LoVo (cell line): ENCODE measurements at regions not wholly inside any gene's neighbourhood (a gene's known extent, or its start where the extent isn't known, plus 50 kb on each side); places are given as distances from the start of the nearest gene placed in this dataset.

Source experiments
- DNase-seq: peaks from one replicate; pipeline ENCODE4 v3.0.0-alpha.2; 2016; ENCODE audit warnings: low spot score

- DNase-seq, result no peak
Observed at GRCh38 chr5:107216587-107216986, 454.1 kb downstream of the EFNA5 start.

- DNase-seq, result no peak
Observed at GRCh38 chr5:107215611-107216010, 455.1 kb downstream of the EFNA5 start.

GRCh38 chr5:107213025-107213424, 457.7 kb downstream of the EFNA5 start:
- no peak for DNase-seq

DNA sequence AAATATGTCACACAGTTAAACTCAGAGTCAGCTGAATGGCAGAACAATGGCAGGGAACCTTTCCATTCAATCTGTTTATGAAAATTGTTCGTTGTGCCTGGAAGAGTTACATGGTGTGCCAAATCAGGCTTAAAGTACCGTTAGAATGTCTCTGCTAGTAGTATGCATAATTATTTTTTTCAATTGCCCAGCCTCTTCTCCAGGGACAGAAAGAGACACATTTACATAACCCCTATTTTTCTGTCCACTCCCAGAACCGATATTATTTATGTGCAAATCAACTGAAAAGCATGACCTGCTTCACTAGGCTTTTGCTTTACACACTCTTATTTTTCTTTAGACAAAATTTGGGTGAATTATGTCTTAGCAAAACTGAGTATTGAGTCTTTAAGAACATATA, 459.1 kb downstream of the EFNA5 start:
- DNase-seq, result no peak

- no peak for DNase-seq
Observed at GRCh38 chr5:107208867-107209266, 461.9 kb downstream of the EFNA5 start.

- DNase-seq, result no peak
Observed at GRCh38 chr5:107204413-107204812, 466.3 kb downstream of the EFNA5 start.

DNA sequence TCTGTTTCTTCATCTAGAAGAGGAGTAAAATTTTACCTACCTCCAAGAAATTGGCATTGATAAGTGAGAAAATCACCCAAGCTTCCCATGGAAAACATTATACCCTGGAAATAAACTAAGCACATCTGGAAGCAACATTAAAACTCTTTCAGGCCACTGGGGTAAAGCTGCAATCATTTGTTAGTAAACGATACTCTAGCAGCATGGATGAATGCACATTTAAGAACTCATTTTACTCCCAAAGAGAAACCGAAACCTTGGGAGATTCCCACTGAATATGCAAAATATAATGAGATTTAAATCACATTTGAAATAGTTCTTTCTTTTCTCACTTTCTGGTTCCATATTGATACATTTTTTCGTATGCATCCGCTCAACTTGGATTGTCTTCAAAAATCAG, 467.5 kb downstream of the EFNA5 start:
- DNase-seq, result no peak

DNA sequence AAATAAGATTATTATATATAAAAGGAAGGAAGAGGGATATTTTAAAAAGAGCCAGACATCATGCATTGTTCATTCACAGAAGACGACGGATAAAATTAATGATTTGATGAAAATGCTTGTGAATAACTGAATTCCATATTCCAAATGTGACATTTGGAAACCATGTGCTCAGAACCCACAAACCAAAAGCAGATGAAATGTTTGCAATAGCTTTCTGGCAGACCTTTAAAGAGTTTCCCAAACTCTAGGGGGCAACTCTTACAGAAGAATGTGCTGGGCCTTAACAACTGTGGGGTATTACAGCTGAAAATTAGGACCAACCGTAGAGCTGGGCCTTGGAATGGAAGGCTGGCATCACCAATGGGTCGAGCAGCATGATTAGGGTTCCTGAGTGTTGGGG, 471.0 kb downstream of the EFNA5 start:
- no peak for DNase-seq

GRCh38 chr5:107196500-107197059, 474.2 kb downstream of the EFNA5 start:
- no peak for DNase-seq

GRCh38 chr5:107195890-107196395, 474.8 kb downstream of the EFNA5 start:
- no peak for DNase-seq

GRCh38 chr5:107184871-107185270, 485.9 kb downstream of the EFNA5 start:
- DNase-seq, result no peak

GRCh38 chr5:107184066-107184465, 486.7 kb downstream of the EFNA5 start:
- no peak for DNase-seq

GRCh38 chr5:107170620-107171019, 500.1 kb downstream of the EFNA5 start:
- DNase-seq, result no peak

GRCh38 chr5:107169867-107170266, 500.9 kb downstream of the EFNA5 start:
- no peak for DNase-seq

DNA sequence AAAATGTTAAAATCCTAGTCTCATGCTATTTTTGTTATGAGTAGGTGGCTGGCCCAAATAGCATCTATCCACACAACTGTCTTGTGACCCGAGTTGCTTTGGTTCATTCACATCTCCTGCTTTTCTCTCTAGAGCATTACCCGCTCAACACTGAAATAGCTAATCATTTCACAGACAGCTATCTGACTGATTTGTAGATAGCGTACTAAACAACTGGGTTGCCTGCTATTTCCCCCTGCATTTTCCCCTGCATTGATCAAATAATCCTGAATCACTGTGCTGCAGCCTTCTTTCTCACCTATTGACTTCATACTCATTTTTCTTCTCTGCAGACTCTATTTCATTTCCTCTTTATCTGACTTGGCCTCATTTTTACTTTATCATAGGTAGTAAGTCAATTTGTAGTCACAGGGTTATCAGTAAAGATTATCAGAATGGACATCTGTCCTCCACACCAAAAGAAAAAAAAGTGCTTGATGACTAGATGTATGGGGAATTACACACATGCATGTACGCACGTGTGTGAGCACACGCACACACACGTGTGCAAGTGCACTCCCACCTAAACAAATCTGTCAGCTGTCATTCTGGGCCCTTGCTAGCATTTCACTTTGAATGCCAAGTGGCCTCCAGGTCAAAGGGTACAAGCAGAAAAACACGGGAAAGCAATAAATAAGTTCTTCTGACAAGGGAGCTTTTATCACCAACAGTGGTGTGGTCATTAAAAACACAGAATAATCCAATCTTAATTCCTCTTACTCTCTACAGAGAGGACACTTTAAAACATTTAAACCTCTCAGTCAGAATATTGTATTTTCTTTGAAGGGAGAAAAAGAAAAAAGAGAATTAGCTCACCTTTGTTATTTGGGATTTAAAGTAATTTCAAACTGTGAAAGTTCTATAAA, 501.6 kb downstream of the EFNA5 start:
- no peak for DNase-seq

DNA sequence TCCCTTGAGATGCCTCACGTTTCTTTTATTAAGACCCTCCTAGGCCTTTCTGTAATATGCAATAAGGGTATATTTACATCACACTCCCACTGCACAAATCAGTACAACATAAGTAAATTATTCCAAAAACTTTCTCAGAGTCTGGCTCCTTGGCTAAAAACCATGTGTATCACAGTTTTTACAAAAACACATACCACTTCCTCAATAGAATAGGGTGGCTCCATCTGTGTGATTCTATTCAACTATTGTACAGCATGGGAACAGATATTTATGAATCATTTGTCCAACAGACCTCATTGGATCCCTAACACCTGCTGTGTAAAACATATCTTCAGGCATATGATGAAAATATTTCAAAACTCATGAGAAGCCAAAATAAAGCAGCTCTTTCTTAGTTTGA, 502.7 kb downstream of the EFNA5 start:
- no peak for DNase-seq

DNA sequence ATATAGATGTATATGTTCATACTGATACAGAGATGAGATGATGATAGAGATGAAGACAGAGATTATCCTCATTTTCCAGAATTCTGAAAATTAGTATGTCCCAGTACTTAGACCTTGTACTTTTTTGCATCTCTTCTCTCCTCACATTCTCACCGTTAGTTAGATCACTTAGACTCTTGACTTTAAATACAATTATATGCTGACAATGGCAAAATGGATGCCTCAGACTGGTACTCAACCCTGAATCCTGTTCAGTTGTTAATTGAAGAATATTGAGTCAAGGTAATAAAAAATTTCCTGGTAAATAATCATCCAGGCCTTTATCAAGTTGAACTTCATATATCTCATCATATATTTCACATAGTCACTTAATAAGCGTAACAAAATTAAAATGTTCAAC, 505.4 kb downstream of the EFNA5 start:
- DNase-seq, result no peak

DNA sequence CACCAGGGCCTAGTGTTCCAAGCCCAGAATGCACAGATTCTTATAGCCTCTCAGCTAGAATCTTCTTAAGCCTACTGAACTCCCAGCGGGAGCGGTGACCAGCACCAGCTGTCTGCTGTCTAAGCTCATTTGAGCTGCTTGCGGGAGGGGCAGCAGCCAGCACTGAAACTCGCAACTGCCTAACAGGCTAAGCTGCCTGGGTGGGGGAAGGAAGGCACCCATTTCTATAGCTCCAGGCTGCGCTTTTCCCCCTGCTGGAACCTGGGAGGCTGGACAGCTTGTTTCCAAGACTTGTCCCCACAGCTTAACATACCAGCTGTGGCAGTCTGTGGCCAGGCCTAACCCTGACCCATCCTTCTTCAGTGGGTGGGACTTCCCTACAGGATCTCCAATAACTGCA, 512.9 kb downstream of the EFNA5 start:
- DNase-seq, result no peak

DNA sequence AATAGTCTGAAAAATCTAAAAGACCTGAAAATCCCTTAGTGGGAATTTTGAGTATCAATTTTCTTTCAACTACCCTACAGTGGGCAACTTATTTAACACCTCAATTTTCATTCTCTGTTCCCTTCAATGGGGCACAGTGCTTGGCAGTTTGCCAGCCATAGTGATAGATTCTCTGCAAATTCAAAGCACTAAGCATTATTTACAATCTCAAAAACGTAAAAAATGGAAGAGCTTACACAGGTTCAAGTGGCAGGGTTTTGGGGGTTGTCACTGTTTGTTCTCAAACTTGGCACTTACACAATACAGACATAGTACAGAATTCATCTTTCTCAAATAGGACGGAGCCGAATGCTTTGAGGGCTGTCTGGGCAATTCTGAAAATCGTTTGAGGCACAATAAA, 515.0 kb downstream of the EFNA5 start:
- no peak for DNase-seq

DNA sequence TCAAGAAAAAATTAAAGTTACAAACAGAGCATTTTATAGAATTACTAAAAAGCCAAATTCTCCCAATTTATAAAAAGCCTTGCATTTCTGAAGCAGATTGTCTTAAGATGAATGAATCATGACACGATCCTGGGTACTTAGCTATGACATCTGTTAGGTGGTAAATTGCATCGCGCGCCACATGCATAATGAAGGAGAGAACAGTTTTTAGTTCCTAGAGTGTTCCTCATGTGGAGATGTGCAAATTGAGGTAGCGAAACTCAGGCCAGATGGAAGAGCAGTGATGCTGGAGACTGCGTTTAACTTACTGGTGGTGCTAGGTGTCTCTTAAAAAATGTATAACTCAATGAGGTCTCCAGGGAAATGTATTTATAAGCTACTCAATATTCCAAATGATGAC, 516.1 kb downstream of the EFNA5 start:
- DNase-seq, result no peak

DNA sequence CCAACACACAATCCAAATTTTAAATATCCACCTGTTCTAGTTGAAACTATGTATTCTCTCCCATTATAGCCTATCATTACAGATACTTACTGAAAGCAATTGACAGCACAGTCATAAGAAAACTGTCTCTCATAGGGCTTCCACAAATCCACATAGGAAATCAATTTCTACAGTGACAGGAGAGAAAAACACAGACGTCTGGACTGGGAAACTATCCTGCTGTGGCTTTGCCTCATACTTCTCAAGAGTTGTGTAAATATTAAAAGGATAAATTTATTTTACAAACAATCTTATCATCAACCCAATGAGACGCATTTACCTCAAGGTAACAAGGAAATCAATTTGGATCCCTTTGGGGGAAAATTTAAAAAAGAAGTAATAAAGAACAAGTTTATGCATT, 517.5 kb downstream of the EFNA5 start:
- DNase-seq, result no peak

GRCh38 chr5:107149243-107150005, 521.3 kb downstream of the EFNA5 start:
- no peak for DNase-seq

DNA sequence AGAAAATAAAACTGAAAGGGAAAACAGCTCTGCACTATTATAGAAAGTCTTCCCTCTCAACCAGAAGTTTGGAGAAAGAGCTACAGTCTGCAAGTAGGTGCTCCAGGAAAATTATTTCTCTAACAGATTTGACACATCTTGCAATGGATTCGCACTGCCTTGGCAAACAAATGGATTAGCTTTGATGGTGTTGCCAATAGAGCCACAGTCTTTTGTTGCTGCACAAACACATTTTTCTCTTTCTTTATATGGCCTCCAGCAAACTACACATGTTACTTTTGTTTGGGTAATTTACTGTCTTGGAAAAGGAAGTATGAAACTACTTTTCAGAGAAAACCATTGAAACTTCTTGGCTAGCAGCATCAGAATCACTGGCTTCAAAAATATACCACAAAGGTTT, 523.1 kb downstream of the EFNA5 start:
- no peak for DNase-seq
